ENCODE measurements at regions not wholly inside any gene's neighbourhood (a gene's known extent, or its start where the extent isn't known, plus 50 kb on each side); places are given as distances from the start of the nearest gene placed in this dataset.

GRCh38 chr22:46092670-46093410 is 57.5 kb upstream of the PPARA start:
- intact Hi-C loops (cut with micrococcal nuclease; ENCODE audit: unreplicated experiment), result no loop called here
- no peak overlapping the region for H3K27ac ChIP-seq (ENCODE audit: low read depth, low read length, poor library complexity, severe bottlenecking)
- no peaks in the 10 kb centered on the region for H3K79me2 ChIP-seq (ENCODE audit: insufficient read depth, low read depth, low read length)
- POLR2A ChIA-PET, result no interaction called here
- H2AFZ ChIP-seq (ENCODE audit: low read length), result no peak overlapping the region
- H3K36me3 ChIP-seq (ENCODE audit: insufficient read depth, low read length), result no peaks in the 10 kb centered on the region
- H3K4me3 ChIP-seq (ENCODE audit: low read depth, low read length, poor library complexity, severe bottlenecking), result no peak overlapping the region
- no peak overlapping the region for H3K4me2 ChIP-seq (ENCODE audit: low read length)
- no TSS peak for BruUV-seq (replicated peaks)
- no peak for DNase-seq (ENCODE audit: low spot score)
- H4K20me1 ChIP-seq (ENCODE audit: insufficient read depth, low read length), result no peaks in the 10 kb centered on the region
- no peaks in the 10 kb centered on the region for H3K9me2 ChIP-seq (ENCODE audit: insufficient read depth, low read length)
- H3K9me3 ChIP-seq (ENCODE audit: low read length), result no peaks in the 10 kb centered on the region
- no peaks in the 10 kb centered on the region for H3K4me1 ChIP-seq (ENCODE audit: insufficient read depth, low read length, poor library complexity, severe bottlenecking)
- TF ChIP-seq EZH2phosphoT487 (IDR thresholded peaks at IDR 0.05; ENCODE audit: borderline replicate concordance, low read depth, low read length), result no peak
- no peak for TF ChIP-seq CTCF (conservative IDR thresholded peaks at IDR 0.05; ENCODE audit: low read length)
- CTCF ChIA-PET (ENCODE audit: unreplicated experiment), result no interaction called here

- ChIA-PET CTCF (ENCODE audit: unreplicated experiment) (no interaction called here), POLR2A (no interaction called here)
- Histone ChIP-seq H3K9me2 (ENCODE audit: insufficient read depth, low read length) (no peaks in the 10 kb centered on the region), H3K4me2 (ENCODE audit: low read length) (no peak overlapping the region), H3K36me3 (ENCODE audit: insufficient read depth, low read length) (no peaks in the 10 kb centered on the region), H4K20me1 (ENCODE audit: insufficient read depth, low read length) (no peaks in the 10 kb centered on the region), H3K4me1 (ENCODE audit: insufficient read depth, low read length, poor library complexity, severe bottlenecking) (no peaks in the 10 kb centered on the region), H3K79me2 (ENCODE audit: insufficient read depth, low read depth, low read length) (no peaks in the 10 kb centered on the region), H3K4me3 (ENCODE audit: low read depth, low read length, poor library complexity, severe bottlenecking) (no peak overlapping the region), H3K9me3 (ENCODE audit: low read length) (no peaks in the 10 kb centered on the region), H3K27ac (ENCODE audit: low read depth, low read length, poor library complexity, severe bottlenecking) (no peak overlapping the region), H2AFZ (ENCODE audit: low read length) (no peak overlapping the region)
- DNase-seq (ENCODE audit: low spot score), result no peak
- intact Hi-C loops (cut with micrococcal nuclease; ENCODE audit: unreplicated experiment), result no loop called here
- BruUV-seq (replicated peaks), result no TSS peak
- TF ChIP-seq CTCF (conservative IDR thresholded peaks at IDR 0.05; ENCODE audit: low read length), result no peak
These were observed 56.5 kb upstream of the PPARA start for GRCh38 chr22:46093796-46094195.

GRCh38 chr22:46094676-46095075 is 55.6 kb upstream of the PPARA start:
- H4K20me1 ChIP-seq (ENCODE audit: insufficient read depth, low read length), result no peaks in the 10 kb centered on the region
- H3K79me2 ChIP-seq (ENCODE audit: insufficient read depth, low read depth, low read length), result no peaks in the 10 kb centered on the region
- H3K4me3 ChIP-seq (ENCODE audit: low read depth, low read length, poor library complexity, severe bottlenecking), result no peak overlapping the region
- no peak for TF ChIP-seq EZH2phosphoT487 (IDR thresholded peaks at IDR 0.05; ENCODE audit: borderline replicate concordance, low read depth, low read length)
- no peak for TF ChIP-seq CTCF (conservative IDR thresholded peaks at IDR 0.05; ENCODE audit: low read length)
- no peaks in the 10 kb centered on the region for H3K9me3 ChIP-seq (ENCODE audit: low read length)
- H3K27ac ChIP-seq (ENCODE audit: low read depth, low read length, poor library complexity, severe bottlenecking), result no peak overlapping the region
- no TSS peak for BruUV-seq (replicated peaks)
- H3K4me1 ChIP-seq (ENCODE audit: insufficient read depth, low read length, poor library complexity, severe bottlenecking), result no peaks in the 10 kb centered on the region
- DNase-seq (ENCODE audit: low spot score), result no peak
- no peak overlapping the region for H3K4me2 ChIP-seq (ENCODE audit: low read length)
- POLR2A ChIA-PET, result no interaction called here
- no peak overlapping the region for H2AFZ ChIP-seq (ENCODE audit: low read length)
- CTCF ChIA-PET (ENCODE audit: unreplicated experiment), result no interaction called here
- no peaks in the 10 kb centered on the region for H3K9me2 ChIP-seq (ENCODE audit: insufficient read depth, low read length)
- no peaks in the 10 kb centered on the region for H3K36me3 ChIP-seq (ENCODE audit: insufficient read depth, low read length)
- intact Hi-C loops (cut with micrococcal nuclease; ENCODE audit: unreplicated experiment), result no loop called here

Data from OCI-LY7 (cell line).